ENCODE measurements at regions not wholly inside any gene's neighbourhood (a gene's known extent, or its start where the extent isn't known, plus 50 kb on each side); places are given as distances from the start of the nearest gene placed in this dataset.

DNA sequence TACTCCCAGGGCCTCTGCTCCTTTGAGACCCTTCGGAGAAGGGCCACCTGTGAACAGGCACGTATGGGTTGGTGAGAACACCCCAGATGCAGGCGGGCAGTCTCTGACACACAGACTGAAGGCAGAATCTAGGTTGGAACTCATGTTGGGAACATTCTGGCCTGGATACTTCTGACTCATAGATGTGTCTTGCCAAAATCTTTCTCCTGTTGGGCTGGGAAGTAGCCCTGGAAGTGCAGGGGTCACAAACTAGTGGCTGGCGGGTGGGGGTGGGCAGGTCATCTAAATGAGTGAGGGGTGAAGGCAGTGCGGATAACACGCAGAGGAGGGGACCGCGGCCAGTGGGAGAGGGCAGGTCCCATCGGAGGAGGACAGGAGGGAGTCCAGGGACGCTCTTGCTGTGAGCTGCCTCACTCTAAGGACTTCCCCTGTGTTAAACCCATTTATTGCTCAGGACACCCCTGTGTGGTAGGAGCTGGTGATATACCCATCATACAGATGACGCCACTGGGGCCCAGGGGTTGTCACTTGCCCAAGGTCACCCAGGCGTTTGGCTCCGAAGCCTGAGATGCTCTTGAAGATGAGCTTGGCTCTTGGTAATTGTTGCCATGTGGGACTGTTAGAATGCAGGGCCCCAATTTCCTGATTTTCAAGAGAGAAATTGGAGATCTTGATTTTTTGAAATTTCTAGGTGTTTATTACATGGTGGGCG lies 181.0 kb downstream of the PTPRU start:
- Mint-ChIP-seq H3K27ac (no peak overlapping the region), H3K9me3 (peaks cover 4% of the 10 kb centered on the region; the same call in 1 of the 2 replicates), H3K27me3 (ENCODE audit: insufficient read depth) (peaks cover 11% of the 10 kb centered on the region), H3K4me3 (no peak overlapping the region), H3K36me3 (ENCODE audit: low read depth) (no peaks in the 10 kb centered on the region), H3K4me1 (ENCODE audit: low read depth) (no peaks in the 10 kb centered on the region)
- no peak for DNase-seq
- TF ChIP-seq, protein P1, sequence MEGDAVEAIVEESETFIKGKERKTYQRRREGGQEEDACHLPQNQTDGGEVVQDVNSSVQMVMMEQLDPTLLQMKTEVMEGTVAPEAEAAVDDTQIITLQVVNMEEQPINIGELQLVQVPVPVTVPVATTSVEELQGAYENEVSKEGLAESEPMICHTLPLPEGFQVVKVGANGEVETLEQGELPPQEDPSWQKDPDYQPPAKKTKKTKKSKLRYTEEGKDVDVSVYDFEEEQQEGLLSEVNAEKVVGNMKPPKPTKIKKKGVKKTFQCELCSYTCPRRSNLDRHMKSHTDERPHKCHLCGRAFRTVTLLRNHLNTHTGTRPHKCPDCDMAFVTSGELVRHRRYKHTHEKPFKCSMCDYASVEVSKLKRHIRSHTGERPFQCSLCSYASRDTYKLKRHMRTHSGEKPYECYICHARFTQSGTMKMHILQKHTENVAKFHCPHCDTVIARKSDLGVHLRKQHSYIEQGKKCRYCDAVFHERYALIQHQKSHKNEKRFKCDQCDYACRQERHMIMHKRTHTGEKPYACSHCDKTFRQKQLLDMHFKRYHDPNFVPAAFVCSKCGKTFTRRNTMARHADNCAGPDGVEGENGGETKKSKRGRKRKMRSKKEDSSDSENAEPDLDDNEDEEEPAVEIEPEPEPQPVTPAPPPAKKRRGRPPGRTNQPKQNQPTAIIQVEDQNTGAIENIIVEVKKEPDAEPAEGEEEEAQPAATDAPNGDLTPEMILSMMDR (IDR thresholded peaks at IDR 0.05) = no peak

DNA sequence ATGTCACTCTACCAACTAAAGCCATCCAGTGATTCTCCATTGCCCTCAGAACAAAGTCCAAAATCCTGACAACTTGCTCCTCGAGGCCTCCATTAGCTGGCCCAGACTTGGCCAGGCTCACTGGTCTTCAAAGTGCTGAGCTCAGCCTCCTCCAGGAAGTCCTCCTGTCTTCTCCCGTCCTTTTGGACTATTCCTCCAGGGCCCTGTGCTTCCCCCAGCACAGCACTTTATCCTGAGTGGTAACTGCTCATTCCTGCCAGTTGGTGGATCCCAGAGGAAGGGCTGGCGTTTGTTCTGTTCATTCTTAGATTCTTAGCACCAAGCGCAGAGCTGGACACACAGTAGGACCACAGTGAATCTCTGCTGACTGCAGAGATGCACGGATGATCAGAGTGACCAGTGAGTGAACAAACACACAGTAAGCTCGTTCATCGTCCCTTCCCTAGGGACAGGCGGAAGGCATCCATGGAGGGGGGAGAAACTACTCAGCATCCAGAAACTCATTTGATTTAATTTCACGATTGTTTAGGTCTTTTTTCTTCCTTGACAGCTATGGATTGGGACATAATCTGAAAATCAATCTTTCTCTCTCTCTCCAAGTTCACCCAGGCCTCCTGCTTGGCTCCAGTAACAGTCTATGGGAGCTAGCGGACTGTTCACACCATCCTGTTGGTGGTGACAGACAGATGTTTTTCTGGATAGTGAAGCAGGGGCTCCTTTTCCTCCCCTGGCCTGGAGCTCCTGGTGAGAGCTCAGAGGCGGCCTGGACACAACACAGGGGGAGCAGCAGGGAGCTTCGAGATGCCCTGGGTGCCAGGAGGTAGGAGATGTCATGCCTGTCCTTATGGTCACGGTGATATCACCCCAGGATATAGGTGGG lies 180.2 kb downstream of the PTPRU start:
- Mint-ChIP-seq H3K4me3 (no peak overlapping the region), H3K27ac (no peak overlapping the region), H3K4me1 (ENCODE audit: low read depth) (no peaks in the 10 kb centered on the region), H3K9me3 (peaks cover 4% of the 10 kb centered on the region; the same call in 1 of the 2 replicates), H3K36me3 (ENCODE audit: low read depth) (no peaks in the 10 kb centered on the region), H3K27me3 (ENCODE audit: insufficient read depth) (peaks cover 15% of the 10 kb centered on the region)
- no peak for DNase-seq
- TF ChIP-seq, protein P1 (IDR thresholded peaks at IDR 0.05) = no peak; the same call in 1 of the 2 replicates

DNA sequence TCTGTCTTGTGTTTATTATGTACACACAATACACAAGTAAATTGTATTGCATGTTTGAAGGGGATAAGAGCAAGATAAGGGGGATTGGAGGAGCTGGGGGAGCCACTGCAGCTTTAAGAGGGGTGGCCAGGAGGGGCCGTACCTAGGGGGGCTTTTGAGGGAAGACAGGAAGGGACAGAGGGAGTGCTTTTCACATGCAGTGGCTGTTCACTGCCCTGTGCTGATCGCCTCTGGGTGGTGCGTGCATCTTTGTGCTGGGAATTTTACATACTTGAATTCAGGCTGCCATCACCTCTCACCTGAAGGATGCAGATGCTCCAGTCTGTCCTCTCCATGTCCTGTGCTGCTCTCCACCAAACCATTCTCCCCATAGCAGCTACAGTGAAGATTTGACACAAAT lies 179.5 kb downstream of the PTPRU start:
- Mint-ChIP-seq H3K27ac (no peak overlapping the region), H3K9me3 (peaks cover 4% of the 10 kb centered on the region; the same call in 1 of the 2 replicates), H3K4me3 (no peak overlapping the region), H3K36me3 (ENCODE audit: low read depth) (no peaks in the 10 kb centered on the region), H3K27me3 (ENCODE audit: insufficient read depth) (peaks cover 15% of the 10 kb centered on the region), H3K4me1 (ENCODE audit: low read depth) (no peaks in the 10 kb centered on the region)
- TF ChIP-seq, protein P1 (IDR thresholded peaks at IDR 0.05) = no peak
- DNase-seq = no peak

DNA sequence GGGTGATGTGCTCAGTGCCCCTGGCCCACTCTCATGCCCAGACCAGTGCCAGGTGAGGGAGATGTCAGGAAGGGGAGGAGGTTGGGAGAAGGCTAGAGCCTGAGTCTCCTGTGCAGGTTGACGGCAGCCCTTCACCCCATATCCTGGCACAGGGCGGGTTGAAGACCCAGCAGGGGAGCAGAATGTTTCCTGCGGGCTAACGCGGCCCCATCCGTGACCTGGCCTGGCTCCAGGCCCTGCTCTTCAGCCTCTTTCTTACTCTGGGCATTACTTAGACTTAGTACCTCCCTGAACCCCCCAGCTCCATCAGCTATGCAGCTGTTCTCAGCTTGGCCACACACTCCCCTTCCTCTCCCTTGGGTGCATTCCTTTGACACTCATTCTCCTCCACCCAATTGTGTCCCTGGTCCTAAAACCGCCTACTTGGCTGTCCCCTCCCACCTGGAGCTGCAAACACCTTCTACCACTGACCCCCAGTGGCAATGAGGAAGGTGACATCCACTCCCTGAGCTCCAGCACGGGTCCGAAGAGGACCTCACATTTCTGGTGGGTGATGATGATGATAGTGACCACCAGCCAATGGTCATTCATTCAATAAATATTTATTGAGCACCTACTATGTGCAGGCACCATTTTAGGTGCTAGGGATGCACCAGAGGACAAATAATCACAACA lies 179.0 kb downstream of the PTPRU start:
- H3K36me3 Mint-ChIP-seq (ENCODE audit: low read depth) = no peaks in the 10 kb centered on the region
- TF ChIP-seq, protein P1 (IDR thresholded peaks at IDR 0.05) = no peak
- peaks cover 15% of the 10 kb centered on the region for H3K27me3 Mint-ChIP-seq (ENCODE audit: insufficient read depth)
- H3K4me3 Mint-ChIP-seq = no peak overlapping the region
- no peak for DNase-seq
- peaks cover 4% of the 10 kb centered on the region; the same call in 1 of the 2 replicates for H3K9me3 Mint-ChIP-seq
- no peaks in the 10 kb centered on the region for H3K4me1 Mint-ChIP-seq (ENCODE audit: low read depth)
- no peak overlapping the region for H3K27ac Mint-ChIP-seq

DNA sequence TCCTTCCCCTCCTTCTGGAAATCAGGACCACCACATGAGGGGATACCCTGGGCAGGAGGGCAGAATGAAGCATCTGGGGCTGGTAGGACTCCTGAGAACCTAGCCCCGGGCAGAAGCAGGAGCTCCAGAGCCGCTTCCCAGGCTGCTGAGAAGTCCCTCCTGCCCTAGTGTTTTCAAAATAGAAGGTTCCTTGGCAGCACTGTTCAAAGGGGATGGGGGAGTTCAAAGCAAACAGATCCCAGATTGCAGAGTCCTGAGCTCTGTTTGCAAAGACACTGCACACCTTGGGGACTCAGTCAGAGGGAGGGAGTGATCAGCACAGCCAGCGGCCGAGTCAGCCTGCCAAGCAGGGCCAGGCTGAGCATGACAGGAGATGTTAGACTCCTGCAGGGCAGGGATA lies 177.8 kb downstream of the PTPRU start:
- DNase-seq = no peak
- peaks cover 8% of the 10 kb centered on the region; the same call in 1 of the 2 replicates for H3K9me3 Mint-ChIP-seq
- TF ChIP-seq, protein P1 (IDR thresholded peaks at IDR 0.05) = no peak
- H3K4me3 Mint-ChIP-seq = no peak overlapping the region
- H3K27ac Mint-ChIP-seq = no peak overlapping the region
- H3K27me3 Mint-ChIP-seq (ENCODE audit: insufficient read depth) = peaks cover 18% of the 10 kb centered on the region
- H3K4me1 Mint-ChIP-seq (ENCODE audit: low read depth) = no peaks in the 10 kb centered on the region
- H3K36me3 Mint-ChIP-seq (ENCODE audit: low read depth) = no peaks in the 10 kb centered on the region

Measured in HFFc6 (cell line).